Breast epithelium (tissue), 3 donors: ENCODE measurements at regions not wholly inside any gene's neighbourhood (a gene's known extent, or its start where the extent isn't known, plus 50 kb on each side); places are given as distances from the start of the nearest gene placed in this dataset.

Experiments used
- POLR2A ChIP-seq: fragments of 450-650 bp; IDR thresholded peaks from one replicate; pipeline ENCODE4 v1.6.1; 2016; ENCODE audit warnings: antibody characterized with exemption, mild to moderate bottlenecking, moderate library complexity
- TF ChIP-seq, protein P1 (sequence below), 3 donors: fragments of 450-650 bp; IDR thresholded peaks; one replicate each; pipeline ENCODE4 v1.5.1; 2016 to 2017; ENCODE audit warnings: antibody characterized with exemption in 3 of 3, mild to moderate bottlenecking in 3 of 3, moderate library complexity in 3 of 3

DNA sequence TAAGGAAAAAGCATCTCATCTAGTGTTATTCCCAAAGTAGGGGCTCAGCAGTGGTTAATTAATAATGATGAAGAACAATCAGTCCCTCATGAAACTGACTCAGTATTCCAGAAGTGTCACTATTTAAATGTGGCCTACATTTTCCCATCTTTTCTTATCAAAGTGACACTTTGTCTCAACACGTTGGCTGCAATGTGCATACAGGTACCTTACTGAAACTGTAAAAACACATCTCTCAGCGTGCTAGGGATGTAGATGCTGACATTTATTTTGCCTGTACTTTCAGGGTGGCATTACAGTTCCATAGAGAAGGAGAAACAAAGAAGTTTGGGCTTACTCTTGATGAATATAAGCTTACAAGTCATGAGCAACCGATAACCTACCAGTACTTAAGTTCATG, 58.3 kb upstream of the FAT3 start:
- no peak for TF ChIP-seq POLR2A
- TF ChIP-seq, protein P1, sequence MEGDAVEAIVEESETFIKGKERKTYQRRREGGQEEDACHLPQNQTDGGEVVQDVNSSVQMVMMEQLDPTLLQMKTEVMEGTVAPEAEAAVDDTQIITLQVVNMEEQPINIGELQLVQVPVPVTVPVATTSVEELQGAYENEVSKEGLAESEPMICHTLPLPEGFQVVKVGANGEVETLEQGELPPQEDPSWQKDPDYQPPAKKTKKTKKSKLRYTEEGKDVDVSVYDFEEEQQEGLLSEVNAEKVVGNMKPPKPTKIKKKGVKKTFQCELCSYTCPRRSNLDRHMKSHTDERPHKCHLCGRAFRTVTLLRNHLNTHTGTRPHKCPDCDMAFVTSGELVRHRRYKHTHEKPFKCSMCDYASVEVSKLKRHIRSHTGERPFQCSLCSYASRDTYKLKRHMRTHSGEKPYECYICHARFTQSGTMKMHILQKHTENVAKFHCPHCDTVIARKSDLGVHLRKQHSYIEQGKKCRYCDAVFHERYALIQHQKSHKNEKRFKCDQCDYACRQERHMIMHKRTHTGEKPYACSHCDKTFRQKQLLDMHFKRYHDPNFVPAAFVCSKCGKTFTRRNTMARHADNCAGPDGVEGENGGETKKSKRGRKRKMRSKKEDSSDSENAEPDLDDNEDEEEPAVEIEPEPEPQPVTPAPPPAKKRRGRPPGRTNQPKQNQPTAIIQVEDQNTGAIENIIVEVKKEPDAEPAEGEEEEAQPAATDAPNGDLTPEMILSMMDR (IDR thresholded peaks at IDR 0.05): no peak
